ENCODE measurements at regions not wholly inside any gene's neighbourhood (a gene's known extent, or its start where the extent isn't known, plus 50 kb on each side); places are given as distances from the start of the nearest gene placed in this dataset.

GRCh38 chr2:38427936-38428335, 50.9 kb upstream of the ATL2 start:
- CTCF ChIA-PET: no interaction called here
- Histone ChIP-seq H3K4me2 (no peak overlapping the region), H3K27me3 (ENCODE audit: insufficient read depth, low read depth) (no peaks in the 10 kb centered on the region), H2AFZ (no peak overlapping the region), H3K4me1 (replicated peaks; ENCODE audit: insufficient read depth) (peaks cover 7% of the 10 kb centered on the region), H3K36me3 (ENCODE audit: low read depth) (no peaks in the 10 kb centered on the region), H3K9me3 (ENCODE audit: insufficient read depth, low read depth) (no peaks in the 10 kb centered on the region), H4K20me1 (ENCODE audit: insufficient read depth) (no peaks in the 10 kb centered on the region), H3K27ac (no peak overlapping the region), H3K79me2 (ENCODE audit: low read depth) (no peaks in the 10 kb centered on the region), H3K9me2 (ENCODE audit: insufficient read depth) (no peaks in the 10 kb centered on the region), H3F3A (ENCODE audit: insufficient read depth, low read depth) (peaks cover 5% of the 10 kb centered on the region; the same call in 1 of the 2 replicates), H3K4me3 (no peak overlapping the region)
- TF ChIP-seq EZH2 (IDR thresholded peaks at IDR 0.05; ENCODE audit: low read depth): no peak
- TF ChIP-seq, protein P1, sequence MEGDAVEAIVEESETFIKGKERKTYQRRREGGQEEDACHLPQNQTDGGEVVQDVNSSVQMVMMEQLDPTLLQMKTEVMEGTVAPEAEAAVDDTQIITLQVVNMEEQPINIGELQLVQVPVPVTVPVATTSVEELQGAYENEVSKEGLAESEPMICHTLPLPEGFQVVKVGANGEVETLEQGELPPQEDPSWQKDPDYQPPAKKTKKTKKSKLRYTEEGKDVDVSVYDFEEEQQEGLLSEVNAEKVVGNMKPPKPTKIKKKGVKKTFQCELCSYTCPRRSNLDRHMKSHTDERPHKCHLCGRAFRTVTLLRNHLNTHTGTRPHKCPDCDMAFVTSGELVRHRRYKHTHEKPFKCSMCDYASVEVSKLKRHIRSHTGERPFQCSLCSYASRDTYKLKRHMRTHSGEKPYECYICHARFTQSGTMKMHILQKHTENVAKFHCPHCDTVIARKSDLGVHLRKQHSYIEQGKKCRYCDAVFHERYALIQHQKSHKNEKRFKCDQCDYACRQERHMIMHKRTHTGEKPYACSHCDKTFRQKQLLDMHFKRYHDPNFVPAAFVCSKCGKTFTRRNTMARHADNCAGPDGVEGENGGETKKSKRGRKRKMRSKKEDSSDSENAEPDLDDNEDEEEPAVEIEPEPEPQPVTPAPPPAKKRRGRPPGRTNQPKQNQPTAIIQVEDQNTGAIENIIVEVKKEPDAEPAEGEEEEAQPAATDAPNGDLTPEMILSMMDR (conservative IDR thresholded peaks at IDR 0.05): no peak
- intact Hi-C loops (cut with micrococcal nuclease; ENCODE audit: unreplicated experiment): no loop called here
- no peak for DNase-seq
- BruUV-seq (replicated peaks): no TSS peak
- POLR2A ChIA-PET (ENCODE audit: unreplicated experiment): no interaction called here

DNA sequence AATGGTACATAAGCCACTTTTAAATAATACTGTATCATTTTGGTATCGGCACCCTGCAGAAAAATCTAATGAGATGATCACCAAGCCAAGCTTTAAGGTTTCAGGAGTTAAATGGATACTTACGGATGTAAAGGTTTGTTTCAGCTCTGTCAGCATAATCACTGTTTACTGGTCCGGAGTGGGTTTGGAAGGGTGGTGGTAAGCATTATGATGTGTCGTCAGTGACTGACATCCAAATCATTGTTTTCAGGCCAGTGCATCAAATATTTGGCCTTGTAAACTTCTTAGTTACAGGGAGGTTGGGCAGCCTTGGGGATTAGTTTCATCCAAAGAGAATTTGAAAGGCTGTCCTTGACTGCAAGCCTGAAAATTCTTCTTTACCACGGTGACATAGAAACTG, 50.0 kb upstream of the ATL2 start:
- no peak overlapping the region for H2AFZ ChIP-seq
- ChIA-PET CTCF (no interaction called here), POLR2A (ENCODE audit: unreplicated experiment) (no interaction called here)

More for the DNA sequence above, 50.0 kb upstream of the ATL2 start:
- TF ChIP-seq, protein P1 (conservative IDR thresholded peaks at IDR 0.05): no peak
- no peak for TF ChIP-seq EZH2 (IDR thresholded peaks at IDR 0.05; ENCODE audit: low read depth)
- Histone ChIP-seq H3K4me2 (no peak overlapping the region), H3K9me3 (ENCODE audit: insufficient read depth, low read depth) (no peaks in the 10 kb centered on the region), H3K4me3 (no peak overlapping the region), H3K79me2 (ENCODE audit: low read depth) (no peaks in the 10 kb centered on the region), H3K9me2 (ENCODE audit: insufficient read depth) (no peaks in the 10 kb centered on the region), H3K27me3 (ENCODE audit: insufficient read depth, low read depth) (no peaks in the 10 kb centered on the region), H3K27ac (no peak overlapping the region), H3F3A (ENCODE audit: insufficient read depth, low read depth) (no peaks in the 10 kb centered on the region), H3K4me1 (replicated peaks; ENCODE audit: insufficient read depth) (no peaks in the 10 kb centered on the region), H4K20me1 (ENCODE audit: insufficient read depth) (no peaks in the 10 kb centered on the region), H3K36me3 (ENCODE audit: low read depth) (no peaks in the 10 kb centered on the region)
- DNase-seq: no peak
- intact Hi-C loops (cut with micrococcal nuclease; ENCODE audit: unreplicated experiment): no loop called here
- no TSS peak for BruUV-seq (replicated peaks)

Data from PC-9 (cell line).